Type B pancreatic cell (in vitro differentiated cells): ENCODE measurements at regions not wholly inside any gene's neighbourhood (a gene's known extent, or its start where the extent isn't known, plus 50 kb on each side); places are given as distances from the start of the nearest gene placed in this dataset.

ENCODE experiments used
- DNase-seq: peaks from one replicate; pipeline ENCODE4 v3.0.0; 2021; ENCODE audit warnings: mixed read lengths; ENCODE audit not compliant: unreplicated experiment; ENCODE audit errors: extremely low spot score
- H3K27ac Mint-ChIP-seq: 2 replicates; pipeline ENCODE4 v1.8.0; 2021; ENCODE audit warnings: mild to moderate bottlenecking, mixed read lengths
- H3K27me3 Mint-ChIP-seq: 2 replicates; pipeline ENCODE4 v1.8.0; 2021; ENCODE audit warnings: mixed read lengths
- H3K36me3 Mint-ChIP-seq: 2 replicates; pipeline ENCODE4 v1.8.0; 2021; ENCODE audit warnings: mixed read lengths
- H3K4me1 Mint-ChIP-seq: one replicate; pipeline ENCODE4 v1.8.0; 2021; ENCODE audit warnings: mixed read lengths; ENCODE audit not compliant: unreplicated experiment
- H3K4me3 Mint-ChIP-seq: 2 replicates; pipeline ENCODE4 v1.8.0; 2021; ENCODE audit warnings: mild to moderate bottlenecking, mixed read lengths
- H3K9me3 Mint-ChIP-seq: 2 replicates; pipeline ENCODE4 v1.8.0; 2021; ENCODE audit warnings: mixed read lengths
- CTCF ChIP-seq: fragments of 200-600 bp; sonication (generic); conservative IDR thresholded peaks from 2 replicates; pipeline ENCODE4 v1.5.0; 2021; ENCODE audit warnings: antibody characterized with exemption, mild to moderate bottlenecking

- no peak overlapping the region for H3K27ac Mint-ChIP-seq
- DNase-seq, result no peak
Observed at GRCh38 chr3:137061186-137061585, 103.4 kb downstream of the IL20RB start.

DNA sequence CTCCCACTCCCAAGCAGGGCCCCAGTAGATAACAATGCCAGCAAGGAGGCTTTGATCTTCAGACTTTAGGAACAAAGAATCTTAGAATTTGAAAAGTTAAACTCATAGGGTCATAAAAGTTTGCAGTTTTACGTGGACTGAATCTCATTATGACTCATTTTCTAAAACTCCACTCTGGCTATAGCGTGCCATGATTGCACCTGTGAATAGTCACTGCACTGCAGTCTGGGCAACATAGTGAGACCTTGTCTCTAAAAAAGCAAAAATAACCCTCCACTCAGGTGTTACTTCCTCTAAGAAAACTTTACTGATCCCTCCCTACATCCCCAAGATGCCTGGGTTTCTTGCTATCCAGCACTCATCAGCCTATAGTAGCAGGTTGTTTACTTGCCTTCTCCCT, 104.5 kb downstream of the IL20RB start:
- H3K9me3 Mint-ChIP-seq, result peaks cover 7% of the 10 kb centered on the region

More at GRCh38 chr3:137061186-137061585, 103.4 kb downstream of the IL20RB start:
- no peaks in the 10 kb centered on the region for H3K36me3 Mint-ChIP-seq
- peaks cover 7% of the 10 kb centered on the region for H3K9me3 Mint-ChIP-seq
- TF ChIP-seq CTCF, result no peak
- no peaks in the 10 kb centered on the region for H3K4me1 Mint-ChIP-seq
- H3K4me3 Mint-ChIP-seq, result no peak overlapping the region
- peaks cover 9% of the 10 kb centered on the region for H3K27me3 Mint-ChIP-seq

DNA sequence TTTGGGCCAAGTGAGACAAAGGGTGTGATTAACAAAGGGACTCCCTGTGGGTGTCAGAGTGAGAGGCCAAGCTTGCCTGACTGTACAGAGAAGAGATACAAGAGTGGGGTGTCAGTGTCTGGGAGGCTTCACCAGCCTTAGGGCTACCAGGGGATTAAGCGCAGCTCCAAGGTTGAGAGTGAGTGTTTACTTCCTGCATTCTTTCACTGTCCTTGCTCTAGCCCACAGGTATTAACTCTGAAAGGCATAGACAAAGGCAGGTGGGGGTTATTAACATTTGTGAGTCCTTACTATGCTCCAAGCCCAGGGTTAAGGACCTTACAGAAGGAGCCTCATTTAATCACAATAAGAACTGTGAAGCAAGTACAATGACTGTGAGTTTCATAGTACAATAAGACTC, 107.6 kb downstream of the IL20RB start:
- H3K9me3 Mint-ChIP-seq, result peaks cover 7% of the 10 kb centered on the region
- no peak for DNase-seq
- H3K27me3 Mint-ChIP-seq, result peaks cover 9% of the 10 kb centered on the region
- no peaks in the 10 kb centered on the region for H3K36me3 Mint-ChIP-seq
- no peak for TF ChIP-seq CTCF
- H3K4me3 Mint-ChIP-seq, result no peak overlapping the region
- no peaks in the 10 kb centered on the region for H3K4me1 Mint-ChIP-seq
- H3K27ac Mint-ChIP-seq, result no peak overlapping the region

More for the DNA sequence above, 104.5 kb downstream of the IL20RB start:
- H3K4me1 Mint-ChIP-seq, result no peaks in the 10 kb centered on the region
- H3K27ac Mint-ChIP-seq, result no peak overlapping the region
- H3K27me3 Mint-ChIP-seq, result peaks cover 9% of the 10 kb centered on the region
- TF ChIP-seq CTCF, result no peak
- no peaks in the 10 kb centered on the region for H3K36me3 Mint-ChIP-seq
- DNase-seq, result no peak
- H3K4me3 Mint-ChIP-seq, result no peak overlapping the region

DNA sequence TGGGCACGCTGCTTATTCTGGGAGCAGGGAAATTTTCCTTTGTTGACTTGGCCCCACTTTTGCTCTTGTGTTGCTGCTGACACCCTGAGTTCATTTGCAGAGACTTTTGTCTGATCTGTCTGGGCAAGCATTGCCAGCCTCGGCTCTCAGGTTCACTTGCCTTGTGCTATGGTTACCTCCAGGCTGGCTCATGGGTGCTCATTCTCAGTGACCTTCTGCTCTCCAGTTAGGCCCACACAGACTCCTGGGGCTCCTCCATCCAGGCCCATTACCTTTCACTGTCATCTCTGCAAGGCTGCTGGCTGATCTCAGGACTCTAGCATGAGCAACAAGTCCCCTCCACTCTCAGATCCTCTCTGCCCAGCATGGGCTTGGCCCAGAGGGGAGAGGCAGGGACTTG, 108.3 kb downstream of the IL20RB start:
- Mint-ChIP-seq H3K27me3 (peaks cover 9% of the 10 kb centered on the region), H3K4me1 (no peaks in the 10 kb centered on the region), H3K36me3 (no peaks in the 10 kb centered on the region), H3K27ac (no peak overlapping the region), H3K9me3 (peaks cover 7% of the 10 kb centered on the region), H3K4me3 (no peak overlapping the region)
- no peak for TF ChIP-seq CTCF
- DNase-seq, result no peak

DNA sequence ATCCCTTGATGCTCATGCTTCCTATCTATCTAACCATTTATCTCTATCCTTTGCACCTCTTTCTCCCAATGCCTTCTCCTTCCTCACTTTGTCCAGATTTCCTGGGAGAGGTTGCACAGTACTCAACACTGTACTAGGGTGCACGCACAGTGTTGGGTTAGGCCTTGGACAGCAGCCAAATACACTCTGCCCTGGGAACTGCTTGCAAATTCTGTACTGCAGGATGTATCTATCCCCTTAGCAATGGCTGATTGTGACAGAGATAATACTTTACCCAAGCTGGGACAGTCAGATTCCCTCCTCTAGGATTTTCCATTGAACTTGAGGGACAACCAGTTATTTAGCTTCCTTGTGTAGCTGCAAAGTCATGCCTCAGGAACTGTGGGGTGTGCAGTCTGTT, 113.3 kb downstream of the IL20RB start:
- Mint-ChIP-seq H3K27me3 (peaks cover 3% of the 10 kb centered on the region), H3K4me3 (no peak overlapping the region), H3K36me3 (no peaks in the 10 kb centered on the region), H3K27ac (no peak overlapping the region), H3K9me3 (no peaks in the 10 kb centered on the region), H3K4me1 (no peaks in the 10 kb centered on the region)
- no peak for TF ChIP-seq CTCF
- no peak for DNase-seq

- Mint-ChIP-seq H3K9me3 (no peaks in the 10 kb centered on the region), H3K27me3 (peaks cover 21% of the 10 kb centered on the region), H3K4me1 (no peaks in the 10 kb centered on the region), H3K4me3 (no peak overlapping the region), H3K36me3 (no peaks in the 10 kb centered on the region), H3K27ac (no peak overlapping the region)
- TF ChIP-seq CTCF, result no peak
- no peak for DNase-seq
Observed at GRCh38 chr3:137075020-137075419, 117.2 kb downstream of the IL20RB start.
